ENCODE measurements at regions not wholly inside any gene's neighbourhood (a gene's known extent, or its start where the extent isn't known, plus 50 kb on each side); places are given as distances from the start of the nearest gene placed in this dataset.

- H3K4me1 ChIP-seq (ENCODE audit: insufficient read depth): no peaks in the 10 kb centered on the region
- no peak for ATAC-seq
These were observed 66.6 kb upstream of the PLCL2 start for GRCh38 chr3:16818194-16818593.

More at GRCh38 chr3:16818194-16818593, 66.6 kb upstream of the PLCL2 start:
- Histone ChIP-seq H3K79me2 (replicated peaks; ENCODE audit: insufficient read depth) (no peaks in the 10 kb centered on the region), H3K27ac (ENCODE audit: low read depth) (no peak overlapping the region), H3K9me2 (ENCODE audit: insufficient read depth) (peaks cover 20% of the 10 kb centered on the region), H4K20me1 (replicated peaks; ENCODE audit: insufficient read depth) (no peaks in the 10 kb centered on the region), H3K4me2 (no peak overlapping the region), H3F3A (replicated peaks; ENCODE audit: low read depth) (no peaks in the 10 kb centered on the region), H2AFZ (no peak overlapping the region), H3K4me3 (no peak overlapping the region), H3K36me3 (ENCODE audit: insufficient read depth) (no peaks in the 10 kb centered on the region), H3K27me3 (ENCODE audit: insufficient read depth) (no peaks in the 10 kb centered on the region)
- Mint-ChIP-seq H3K4me3 (no peak overlapping the region), H3K4me1 (no peaks in the 10 kb centered on the region), H3K27ac (no peak overlapping the region), H3K9me3 (no peaks in the 10 kb centered on the region; the same call in 1 of the 3 replicates), H3K36me3 (ENCODE audit: low read depth) (no peaks in the 10 kb centered on the region), H3K27me3 (ENCODE audit: insufficient read depth, low read depth, poor library complexity) (peaks cover 2% of the 10 kb centered on the region)
- no peak for DNase-seq (ENCODE audit: low spot score)
- TF ChIP-seq REST (IDR thresholded peaks at IDR 0.05; ENCODE audit: unreplicated experiment) (no peak), POLR2AphosphoS5 (IDR thresholded peaks at IDR 0.05; ENCODE audit: low read depth) (no peak), EZH2 (IDR thresholded peaks at IDR 0.05; ENCODE audit: low read depth, unreplicated experiment) (no peak), ETS1 (IDR thresholded peaks at IDR 0.05) (no peak), EZH2phosphoT487 (IDR thresholded peaks at IDR 0.05; ENCODE audit: unreplicated experiment) (no peak), ZNF114 (CRISPR knock-in tag; IDR thresholded peaks at IDR 0.05) (no peak), CREB1 (CRISPR knock-in tag; IDR thresholded peaks at IDR 0.05; ENCODE audit: low read depth) (no peak), STAT1 (IDR thresholded peaks at IDR 0.05; ENCODE audit: unreplicated experiment) (no peak), NANOG (IDR thresholded peaks at IDR 0.05; ENCODE audit: borderline replicate concordance) (no peak), JUNB (IDR thresholded peaks at IDR 0.05; ENCODE audit: unreplicated experiment) (no peak)
- TF ChIP-seq, protein P1, sequence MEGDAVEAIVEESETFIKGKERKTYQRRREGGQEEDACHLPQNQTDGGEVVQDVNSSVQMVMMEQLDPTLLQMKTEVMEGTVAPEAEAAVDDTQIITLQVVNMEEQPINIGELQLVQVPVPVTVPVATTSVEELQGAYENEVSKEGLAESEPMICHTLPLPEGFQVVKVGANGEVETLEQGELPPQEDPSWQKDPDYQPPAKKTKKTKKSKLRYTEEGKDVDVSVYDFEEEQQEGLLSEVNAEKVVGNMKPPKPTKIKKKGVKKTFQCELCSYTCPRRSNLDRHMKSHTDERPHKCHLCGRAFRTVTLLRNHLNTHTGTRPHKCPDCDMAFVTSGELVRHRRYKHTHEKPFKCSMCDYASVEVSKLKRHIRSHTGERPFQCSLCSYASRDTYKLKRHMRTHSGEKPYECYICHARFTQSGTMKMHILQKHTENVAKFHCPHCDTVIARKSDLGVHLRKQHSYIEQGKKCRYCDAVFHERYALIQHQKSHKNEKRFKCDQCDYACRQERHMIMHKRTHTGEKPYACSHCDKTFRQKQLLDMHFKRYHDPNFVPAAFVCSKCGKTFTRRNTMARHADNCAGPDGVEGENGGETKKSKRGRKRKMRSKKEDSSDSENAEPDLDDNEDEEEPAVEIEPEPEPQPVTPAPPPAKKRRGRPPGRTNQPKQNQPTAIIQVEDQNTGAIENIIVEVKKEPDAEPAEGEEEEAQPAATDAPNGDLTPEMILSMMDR (conservative IDR thresholded peaks at IDR 0.05; ENCODE audit: low read depth in 2 of 2): no peak
- TF ChIP-seq, protein P2, sequence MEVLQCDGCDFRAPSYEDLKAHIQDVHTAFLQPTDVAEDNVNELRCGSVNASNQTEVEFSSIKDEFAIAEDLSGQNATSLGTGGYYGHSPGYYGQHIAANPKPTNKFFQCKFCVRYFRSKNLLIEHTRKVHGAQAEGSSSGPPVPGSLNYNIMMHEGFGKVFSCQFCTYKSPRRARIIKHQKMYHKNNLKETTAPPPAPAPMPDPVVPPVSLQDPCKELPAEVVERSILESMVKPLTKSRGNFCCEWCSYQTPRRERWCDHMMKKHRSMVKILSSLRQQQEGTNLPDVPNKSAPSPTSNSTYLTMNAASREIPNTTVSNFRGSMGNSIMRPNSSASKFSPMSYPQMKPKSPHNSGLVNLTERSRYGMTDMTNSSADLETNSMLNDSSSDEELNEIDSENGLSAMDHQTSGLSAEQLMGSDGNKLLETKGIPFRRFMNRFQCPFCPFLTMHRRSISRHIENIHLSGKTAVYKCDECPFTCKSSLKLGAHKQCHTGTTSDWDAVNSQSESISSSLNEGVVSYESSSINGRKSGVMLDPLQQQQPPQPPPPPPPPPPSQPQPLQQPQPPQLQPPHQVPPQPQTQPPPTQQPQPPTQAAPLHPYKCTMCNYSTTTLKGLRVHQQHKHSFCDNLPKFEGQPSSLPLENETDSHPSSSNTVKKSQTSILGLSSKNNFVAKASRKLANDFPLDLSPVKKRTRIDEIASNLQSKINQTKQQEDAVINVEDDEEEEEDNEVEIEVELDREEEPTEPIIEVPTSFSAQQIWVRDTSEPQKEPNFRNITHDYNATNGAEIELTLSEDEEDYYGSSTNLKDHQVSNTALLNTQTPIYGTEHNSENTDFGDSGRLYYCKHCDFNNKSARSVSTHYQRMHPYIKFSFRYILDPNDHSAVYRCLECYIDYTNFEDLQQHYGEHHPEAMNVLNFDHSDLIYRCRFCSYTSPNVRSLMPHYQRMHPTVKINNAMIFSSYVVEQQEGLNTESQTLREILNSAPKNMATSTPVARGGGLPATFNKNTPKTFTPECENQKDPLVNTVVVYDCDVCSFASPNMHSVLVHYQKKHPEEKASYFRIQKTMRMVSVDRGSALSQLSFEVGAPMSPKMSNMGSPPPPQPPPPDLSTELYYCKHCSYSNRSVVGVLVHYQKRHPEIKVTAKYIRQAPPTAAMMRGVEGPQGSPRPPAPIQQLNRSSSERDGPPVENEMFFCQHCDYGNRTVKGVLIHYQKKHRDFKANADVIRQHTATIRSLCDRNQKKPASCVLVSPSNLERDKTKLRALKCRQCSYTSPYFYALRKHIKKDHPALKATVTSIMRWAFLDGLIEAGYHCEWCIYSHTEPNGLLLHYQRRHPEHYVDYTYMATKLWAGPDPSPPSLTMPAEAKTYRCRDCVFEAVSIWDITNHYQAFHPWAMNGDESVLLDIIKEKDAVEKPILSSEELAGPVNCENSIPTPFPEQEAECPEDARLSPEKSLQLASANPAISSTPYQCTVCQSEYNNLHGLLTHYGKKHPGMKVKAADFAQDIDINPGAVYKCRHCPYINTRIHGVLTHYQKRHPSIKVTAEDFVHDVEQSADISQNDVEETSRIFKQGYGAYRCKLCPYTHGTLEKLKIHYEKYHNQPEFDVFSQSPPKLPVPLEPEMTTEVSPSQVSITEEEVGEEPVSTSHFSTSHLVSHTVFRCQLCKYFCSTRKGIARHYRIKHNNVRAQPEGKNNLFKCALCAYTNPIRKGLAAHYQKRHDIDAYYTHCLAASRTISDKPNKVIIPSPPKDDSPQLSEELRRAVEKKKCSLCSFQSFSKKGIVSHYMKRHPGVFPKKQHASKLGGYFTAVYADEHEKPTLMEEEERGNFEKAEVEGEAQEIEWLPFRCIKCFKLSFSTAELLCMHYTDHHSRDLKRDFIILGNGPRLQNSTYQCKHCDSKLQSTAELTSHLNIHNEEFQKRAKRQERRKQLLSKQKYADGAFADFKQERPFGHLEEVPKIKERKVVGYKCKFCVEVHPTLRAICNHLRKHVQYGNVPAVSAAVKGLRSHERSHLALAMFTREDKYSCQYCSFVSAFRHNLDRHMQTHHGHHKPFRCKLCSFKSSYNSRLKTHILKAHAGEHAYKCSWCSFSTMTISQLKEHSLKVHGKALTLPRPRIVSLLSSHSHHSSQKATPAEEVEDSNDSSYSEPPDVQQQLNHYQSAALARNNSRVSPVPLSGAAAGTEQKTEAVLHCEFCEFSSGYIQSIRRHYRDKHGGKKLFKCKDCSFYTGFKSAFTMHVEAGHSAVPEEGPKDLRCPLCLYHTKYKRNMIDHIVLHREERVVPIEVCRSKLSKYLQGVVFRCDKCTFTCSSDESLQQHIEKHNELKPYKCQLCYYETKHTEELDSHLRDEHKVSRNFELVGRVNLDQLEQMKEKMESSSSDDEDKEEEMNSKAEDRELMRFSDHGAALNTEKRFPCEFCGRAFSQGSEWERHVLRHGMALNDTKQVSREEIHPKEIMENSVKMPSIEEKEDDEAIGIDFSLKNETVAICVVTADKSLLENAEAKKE (CRISPR knock-in tag; IDR thresholded peaks at IDR 0.05): no peak

Data from GM23338 (cell line).